NCI-H526 (cell line): ENCODE measurements at regions not wholly inside any gene's neighbourhood (a gene's known extent, or its start where the extent isn't known, plus 50 kb on each side); places are given as distances from the start of the nearest gene placed in this dataset.

Experiments used
- DNase-seq, 2 experiments: peaks; one replicate each; lab custom pipeline; 2025; lab: John Stamatoyannopoulos, UW

DNA sequence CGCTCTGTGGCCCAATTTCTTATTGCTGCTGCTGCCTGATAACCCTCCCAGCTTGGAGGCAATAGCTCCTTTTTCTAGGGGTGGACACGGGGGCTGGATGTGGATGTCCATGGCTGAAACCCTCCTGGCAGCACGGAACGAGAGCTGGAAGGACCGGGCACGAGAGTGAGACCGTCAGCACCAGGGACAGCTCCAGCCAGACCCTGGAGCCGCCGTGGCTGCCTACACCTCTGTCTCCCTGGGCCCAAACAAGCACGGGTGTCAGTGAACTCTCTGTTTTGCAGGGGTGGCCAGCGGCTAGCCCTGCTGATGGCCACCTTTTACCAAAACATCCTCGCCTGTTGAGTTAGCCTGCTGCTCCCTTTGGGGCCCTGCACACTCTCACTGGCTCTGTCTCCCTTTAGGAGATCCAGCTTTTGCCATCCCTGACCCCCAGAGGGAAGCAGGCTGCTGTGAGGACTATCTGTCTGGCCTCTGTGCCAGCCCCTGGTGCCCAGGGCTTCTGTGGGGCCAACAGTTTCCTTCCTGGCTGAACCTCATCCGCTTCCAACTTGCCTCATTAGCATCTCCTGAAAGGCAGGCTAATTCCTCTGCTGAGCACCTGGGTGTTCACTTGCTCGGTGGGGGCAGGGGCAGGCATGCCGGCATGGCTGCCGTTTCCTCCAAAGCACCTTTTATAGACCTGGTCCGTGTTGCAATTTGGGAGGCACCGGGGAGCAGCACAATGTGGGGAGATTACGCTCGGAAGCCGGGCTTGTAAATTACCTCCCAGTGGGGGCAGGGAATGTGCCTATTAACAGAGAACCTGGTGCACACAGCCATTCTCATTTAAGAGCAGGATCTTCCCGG, 118.1 kb downstream of the ENGASE start:
- DNase-seq: peak in 1 of 2 experiments; percentile 28

DNA sequence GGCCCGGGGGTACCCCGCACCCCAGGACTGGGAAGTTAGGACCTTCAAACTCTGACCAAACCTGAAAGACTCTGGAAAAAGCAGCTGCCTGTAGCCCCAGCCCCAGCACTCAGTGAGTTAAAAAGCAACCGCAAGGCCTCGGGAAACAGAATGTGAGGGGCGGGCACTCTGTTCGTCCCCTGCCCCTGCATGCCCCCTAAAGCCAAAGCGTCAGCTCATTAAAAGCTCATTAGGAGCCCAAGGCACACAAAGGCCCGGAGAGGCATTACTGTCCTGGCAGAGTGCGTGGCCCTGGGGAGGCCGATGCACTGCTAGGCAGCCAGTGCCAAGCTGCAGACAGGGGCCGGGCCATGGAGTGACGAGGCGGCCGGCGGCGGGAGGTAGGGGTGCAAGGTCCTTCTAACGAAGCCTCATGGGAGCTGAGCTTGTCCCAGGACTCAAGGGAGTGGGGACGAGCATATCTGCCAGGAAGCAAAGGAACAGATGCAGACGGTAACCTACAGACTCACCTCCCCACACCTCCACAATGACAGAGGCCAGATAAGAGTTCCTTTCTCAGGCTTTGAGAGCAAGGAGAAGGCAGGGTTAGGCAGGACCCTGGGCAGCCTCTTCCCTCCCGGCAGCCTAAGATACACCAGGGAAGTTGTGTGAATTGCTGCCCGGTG, 116.8 kb downstream of the ENGASE start:
- no peak for DNase-seq

DNA sequence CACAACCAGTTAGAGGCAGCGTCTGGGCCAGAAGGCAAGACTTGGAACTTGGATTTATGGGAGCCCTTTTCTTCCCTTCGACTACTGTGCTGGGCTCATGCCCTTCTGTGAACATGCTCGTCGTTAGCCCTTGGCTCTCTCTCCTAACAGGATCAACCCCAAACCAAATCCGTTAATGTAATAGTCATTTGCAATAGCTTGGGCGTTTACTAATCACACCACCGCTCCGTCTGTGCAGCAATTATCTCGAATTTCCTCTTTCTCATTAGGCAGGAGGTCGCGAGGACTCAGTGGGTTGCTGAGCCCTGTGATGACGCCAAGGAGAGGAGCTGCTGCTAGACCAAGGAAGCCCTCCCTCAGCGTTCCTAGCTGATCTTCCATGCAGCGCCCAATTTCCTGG, 114.7 kb downstream of the ENGASE start:
- DNase-seq: no peak

DNA sequence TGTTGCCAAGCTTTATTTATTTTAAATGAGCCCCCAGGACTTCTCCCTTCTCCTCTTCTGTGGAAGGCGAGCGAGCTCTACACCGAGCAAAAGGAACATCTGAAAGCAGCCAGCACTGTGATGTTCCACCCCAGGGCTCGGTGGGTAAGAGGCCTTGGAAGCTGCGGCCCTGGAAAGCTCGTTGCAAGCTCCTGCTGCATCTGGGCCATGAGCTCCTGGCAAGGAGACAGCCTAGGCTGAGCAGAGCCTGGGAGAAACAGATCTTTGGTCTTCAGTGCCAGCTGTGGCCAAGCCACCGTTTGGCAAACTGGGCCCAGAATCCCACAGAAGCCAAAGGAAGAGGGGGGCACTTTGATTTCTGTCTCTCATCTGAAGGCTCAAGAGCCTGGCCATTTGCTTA, 114.1 kb downstream of the ENGASE start:
- DNase-seq: no peak

DNA sequence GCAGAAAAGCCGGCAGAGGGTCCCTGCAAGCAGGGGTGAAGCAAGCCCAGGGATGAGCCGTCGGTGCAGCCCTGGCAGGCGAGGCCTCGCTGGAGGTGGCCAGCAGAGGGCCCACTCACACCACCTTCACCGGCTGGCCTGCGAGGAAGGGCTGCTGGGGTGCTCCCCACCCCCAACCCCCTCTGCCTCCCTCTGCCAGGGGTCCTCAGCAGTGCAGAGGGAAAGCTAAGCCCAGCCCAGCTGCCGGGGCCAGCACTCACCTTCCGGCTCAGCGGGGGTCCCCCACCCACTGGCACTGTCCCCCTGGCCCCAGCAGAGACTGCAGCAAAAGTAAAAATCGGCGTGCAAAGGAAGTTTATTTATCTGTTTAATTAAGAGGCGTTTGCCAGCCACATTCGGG, 113.4 kb downstream of the ENGASE start:
- DNase-seq: peak in 1 of 2 experiments; percentile 59

DNA sequence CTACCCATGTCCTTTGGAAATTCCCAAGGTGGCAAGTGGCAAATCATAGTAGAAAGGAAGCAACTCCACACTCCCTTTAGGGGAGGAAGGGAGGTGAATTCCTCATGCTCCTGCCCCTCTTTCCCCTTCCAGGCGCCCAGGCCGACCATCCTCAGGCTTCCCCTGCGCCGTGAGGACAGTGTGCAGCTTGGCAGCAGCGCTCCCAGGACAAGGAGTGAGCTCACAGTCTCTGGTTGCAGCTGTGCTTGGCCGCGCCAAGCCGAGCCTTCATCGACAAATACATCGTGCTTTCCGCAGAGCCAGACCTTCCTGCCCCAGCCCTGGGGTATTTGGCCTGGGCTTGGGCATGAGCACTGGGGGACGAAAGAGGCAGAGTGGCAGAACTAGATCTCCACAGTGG, 112.6 kb downstream of the ENGASE start:
- DNase-seq: no peak

DNA sequence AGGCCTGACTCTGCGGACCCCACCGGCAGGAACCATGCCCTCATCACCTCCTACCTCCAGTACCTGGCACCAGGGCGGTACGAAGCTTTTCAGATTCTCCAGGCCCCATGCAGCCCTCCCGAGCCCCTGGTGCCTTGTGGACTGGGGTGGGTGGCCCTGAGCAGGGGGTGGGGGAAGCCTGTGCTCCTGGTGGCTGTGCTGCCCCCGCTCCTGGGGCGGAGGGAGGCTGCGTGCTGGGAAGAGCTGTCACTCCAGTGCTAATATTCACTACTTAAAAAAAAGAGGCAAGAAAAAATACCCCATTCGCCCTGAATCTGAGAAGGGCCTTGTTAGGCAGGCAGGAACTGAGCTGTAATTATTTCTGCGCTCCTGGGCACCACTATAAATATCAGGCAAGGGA, 111.8 kb downstream of the ENGASE start:
- no peak for DNase-seq

DNA sequence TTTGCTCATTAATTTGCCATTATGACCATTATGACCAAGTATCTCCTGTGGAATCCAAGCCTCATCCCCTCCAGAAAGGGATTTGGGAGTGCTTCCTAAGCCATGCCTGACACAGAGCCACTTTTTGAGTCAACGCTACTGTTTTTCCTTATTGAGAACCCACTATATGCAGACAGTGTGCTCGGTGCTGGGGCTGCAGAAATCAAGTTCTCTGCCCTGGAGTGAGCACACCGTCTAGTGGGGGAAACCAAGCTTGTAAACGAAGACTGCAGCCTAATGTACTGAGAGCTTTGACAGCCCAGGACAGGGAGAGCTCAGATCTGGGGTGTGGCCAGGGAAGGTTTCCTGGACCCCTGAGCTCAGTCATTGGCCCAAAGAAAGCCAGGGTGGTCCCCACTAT, 111.0 kb downstream of the ENGASE start:
- DNase-seq: no peak

DNA sequence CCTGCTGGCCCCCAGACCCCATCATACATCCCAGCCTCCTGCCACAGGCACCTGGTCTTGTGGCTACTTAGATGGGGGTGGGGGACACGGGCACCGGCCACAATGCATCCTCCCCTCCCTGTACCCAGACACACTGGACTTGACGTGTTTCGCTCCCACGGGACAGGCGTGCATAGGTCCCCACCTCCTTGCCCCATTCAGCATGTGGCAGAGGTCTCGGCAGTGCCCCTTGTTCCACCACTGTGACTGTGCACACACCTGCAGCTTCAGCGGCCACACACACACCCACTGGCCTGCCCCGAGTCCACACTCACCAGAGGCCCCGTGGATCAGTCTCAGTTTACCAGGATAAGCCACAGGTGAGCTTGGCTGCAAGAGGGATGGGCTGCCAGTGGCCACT, 109.6 kb downstream of the ENGASE start:
- DNase-seq: no peak

DNA sequence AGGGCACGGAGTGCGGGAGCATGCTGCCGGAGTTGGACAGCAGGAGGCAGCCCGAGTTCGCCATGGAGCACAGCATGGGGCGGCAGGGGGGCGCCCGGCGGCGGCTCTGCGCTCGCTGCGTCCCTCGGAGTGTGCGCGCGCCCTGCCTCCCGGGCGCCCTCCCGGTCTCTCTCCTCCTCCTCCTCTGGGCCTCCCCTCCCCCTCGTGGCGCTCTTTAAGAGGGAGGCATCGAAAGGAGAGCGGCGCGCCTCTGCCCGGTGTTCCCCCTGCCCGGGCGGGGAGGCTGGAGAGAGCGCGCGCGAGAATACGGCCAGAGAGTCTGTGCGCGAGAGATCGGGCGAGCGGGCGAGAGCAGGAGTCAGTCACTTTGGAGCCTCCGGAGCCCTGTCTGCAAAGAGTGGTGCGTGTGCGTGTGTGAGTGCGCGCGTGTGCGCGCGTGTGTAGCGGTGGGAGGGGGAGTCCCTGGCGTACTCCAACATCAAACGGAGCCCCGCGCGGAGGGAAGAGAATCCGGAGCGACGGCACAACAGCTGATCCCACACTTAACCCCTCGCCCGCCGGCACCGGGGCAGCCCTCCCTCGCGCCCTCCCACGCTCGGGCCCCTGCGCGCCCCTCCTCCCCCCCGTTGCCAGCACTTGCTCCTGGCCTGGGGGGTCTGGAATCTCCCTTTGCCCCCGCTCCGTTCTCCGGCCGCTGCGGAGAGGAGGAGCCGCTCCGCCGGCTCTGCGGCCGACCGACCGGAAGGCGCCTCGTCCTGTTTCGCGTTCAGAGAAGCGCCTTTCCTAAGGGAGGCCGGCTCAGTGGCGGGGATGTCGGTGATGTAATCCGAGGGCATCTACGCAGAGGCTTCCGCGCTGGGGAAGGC, 108.9 kb downstream of the ENGASE start:
- peak in 1 of 2 experiments; percentile 50 for DNase-seq

DNA sequence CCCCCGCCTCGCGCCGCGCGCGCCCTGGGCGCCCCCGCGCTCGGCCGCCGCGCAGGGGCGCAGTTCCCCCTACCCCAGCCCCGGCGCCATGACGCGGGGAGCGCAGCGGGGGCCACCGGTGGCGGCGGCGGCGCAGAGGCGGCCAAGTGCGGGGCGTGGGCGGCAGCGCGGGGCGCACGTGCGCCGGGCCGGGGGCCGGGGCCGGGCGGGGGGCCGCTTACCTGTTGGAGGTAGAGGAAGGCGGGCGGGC, 108.3 kb downstream of the ENGASE start:
- no peak for DNase-seq

DNA sequence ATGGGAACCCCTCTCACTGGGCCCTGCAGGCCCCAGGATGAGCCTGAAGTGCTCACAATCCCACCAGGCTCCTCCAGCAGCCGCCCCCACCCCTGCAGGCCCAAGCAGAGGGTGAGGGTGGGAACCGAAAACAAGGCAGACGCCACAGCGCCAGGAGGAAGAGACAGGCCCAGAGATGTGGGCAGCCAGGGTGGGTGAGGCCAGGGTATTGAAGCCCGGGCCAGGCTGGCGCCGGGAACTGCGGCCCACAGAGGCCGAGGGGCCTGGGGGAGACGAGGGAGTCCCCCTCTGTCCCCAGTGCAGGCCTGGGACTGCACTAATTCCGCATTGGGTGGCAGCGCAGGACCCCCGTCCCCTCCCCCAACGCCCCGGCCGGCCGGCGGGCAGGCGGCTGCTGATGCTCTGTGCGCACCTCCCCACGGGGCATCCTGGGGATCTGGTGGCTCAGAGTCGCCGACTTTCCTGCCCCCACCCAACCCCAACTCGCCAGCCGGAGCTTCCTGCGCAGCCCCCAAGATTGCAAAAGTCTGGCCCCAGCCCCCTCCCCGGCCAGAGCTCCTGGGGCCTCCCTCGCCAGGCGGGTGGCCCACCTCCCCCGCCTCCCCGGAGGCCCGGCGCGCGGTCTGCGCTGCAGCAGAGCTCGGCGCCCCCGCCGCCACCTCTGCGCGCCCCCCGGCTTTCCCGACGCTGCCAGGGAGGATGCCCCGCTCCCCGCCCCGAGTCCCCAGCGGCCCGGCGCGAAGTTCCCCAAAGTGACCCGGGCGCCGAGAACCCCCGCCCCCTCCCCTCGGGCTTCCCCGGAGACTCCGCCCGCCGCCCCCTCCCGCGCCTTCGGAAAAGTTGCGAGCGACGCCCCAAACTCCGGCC, 107.8 kb downstream of the ENGASE start:
- no peak for DNase-seq

DNA sequence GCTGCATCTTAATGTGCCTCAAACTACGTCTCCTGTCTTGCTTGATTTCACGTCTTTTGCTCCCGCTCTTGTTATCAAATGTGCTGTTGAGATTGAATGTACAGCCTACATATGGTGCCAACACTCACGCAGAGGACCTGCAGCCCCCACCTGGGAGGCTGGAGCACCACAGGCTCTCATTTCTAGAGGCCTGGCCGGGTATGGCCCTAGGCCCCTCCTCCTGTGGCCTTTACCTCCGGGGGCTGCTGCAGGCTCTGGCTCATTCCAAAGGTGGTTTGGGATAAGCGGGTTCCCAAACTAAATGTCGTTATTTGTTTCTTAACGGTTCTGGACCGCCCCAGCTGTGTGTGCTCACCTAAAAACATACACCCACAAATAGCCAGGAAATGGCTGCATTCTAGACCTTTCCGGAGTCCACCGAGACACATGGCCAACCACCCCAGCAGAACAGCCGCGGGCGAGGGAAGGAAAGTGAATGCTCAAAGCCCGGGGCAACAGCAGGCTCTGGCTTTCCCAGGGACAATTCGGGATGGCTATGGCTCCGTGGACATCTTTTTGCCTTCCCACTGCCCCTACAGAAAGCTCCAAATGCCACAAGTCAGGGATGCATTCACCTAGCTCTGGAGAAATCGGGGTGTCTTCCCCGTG, 105.9 kb downstream of the ENGASE start:
- DNase-seq: no peak

DNA sequence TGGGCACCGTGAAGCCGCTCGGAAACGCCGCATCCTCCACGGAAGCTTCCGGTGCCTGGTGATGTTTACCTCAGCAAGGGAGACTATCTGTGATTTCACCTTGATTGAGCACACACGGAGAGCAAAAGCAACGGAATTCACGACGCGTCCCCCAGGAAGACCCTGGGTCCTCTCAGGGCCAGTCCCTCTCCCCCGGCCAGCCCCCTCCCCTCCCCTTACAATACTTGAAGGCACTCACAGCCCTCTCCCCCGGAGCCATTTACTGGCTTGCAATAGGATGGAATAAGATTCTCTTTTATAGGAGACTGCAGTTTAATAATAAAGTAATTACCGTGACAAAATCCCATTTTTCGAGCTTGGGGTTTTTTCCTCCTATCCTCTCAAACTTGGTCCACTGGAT, 104.7 kb downstream of the ENGASE start:
- DNase-seq: no peak

DNA sequence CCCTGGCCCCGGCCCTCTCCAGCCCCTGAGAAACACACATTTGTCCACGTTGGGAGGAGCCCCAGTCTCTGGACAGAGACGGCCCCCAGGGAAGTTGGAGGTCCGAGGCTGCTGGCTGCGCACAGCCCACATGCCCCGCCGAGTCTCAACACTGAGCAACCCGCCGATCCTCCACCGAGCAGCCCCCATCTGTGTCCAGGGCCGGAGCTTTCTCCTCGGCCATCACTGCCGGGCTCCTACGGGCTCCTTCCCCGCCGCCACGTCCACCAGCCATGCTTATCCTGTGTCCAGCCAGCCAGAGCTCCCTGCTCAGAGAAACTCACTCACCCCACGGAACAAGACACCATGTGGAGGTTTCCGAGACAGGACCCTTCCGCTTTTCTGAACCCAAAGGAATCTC, 103.3 kb downstream of the ENGASE start:
- no peak for DNase-seq

DNA sequence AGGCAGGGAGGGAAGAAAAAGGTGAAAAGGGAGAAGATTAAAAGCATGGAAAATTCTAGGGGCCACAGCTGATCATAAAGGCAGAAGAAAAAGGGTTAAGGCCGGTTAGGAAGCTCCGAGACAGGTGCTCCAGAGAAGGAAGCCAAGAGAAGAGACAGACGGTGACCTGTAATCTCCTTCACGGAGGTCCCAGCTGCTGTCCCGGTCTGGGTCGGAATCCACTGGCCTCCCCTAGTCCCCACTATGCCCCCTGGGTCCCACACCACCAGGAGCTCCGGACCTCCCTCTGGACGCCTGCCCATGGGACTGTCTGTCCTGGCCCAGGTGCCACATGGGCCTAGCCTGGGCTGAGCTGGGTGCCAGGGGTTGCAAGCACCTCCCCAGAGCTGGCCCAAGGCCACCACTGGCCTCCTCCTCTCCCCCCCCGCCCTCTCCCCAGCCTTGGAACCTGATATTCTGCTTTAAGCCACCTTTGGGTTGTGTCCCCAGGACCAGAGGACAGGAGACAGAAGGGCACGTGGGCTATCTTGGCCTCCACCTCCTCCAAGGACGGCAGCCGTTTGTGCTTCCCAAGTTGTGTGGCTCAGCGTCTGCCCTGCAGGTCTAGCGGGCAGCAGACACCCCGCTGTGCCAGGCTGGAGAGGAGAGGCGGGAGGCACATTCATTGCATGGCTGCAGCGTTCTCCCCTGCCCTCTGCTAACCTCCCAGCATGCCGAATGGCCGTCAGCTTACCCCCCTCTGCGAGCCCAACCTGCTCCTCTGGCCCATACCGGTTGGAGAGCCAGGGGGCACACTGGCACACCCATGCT, 102.4 kb downstream of the ENGASE start:
- no peak for DNase-seq

DNA sequence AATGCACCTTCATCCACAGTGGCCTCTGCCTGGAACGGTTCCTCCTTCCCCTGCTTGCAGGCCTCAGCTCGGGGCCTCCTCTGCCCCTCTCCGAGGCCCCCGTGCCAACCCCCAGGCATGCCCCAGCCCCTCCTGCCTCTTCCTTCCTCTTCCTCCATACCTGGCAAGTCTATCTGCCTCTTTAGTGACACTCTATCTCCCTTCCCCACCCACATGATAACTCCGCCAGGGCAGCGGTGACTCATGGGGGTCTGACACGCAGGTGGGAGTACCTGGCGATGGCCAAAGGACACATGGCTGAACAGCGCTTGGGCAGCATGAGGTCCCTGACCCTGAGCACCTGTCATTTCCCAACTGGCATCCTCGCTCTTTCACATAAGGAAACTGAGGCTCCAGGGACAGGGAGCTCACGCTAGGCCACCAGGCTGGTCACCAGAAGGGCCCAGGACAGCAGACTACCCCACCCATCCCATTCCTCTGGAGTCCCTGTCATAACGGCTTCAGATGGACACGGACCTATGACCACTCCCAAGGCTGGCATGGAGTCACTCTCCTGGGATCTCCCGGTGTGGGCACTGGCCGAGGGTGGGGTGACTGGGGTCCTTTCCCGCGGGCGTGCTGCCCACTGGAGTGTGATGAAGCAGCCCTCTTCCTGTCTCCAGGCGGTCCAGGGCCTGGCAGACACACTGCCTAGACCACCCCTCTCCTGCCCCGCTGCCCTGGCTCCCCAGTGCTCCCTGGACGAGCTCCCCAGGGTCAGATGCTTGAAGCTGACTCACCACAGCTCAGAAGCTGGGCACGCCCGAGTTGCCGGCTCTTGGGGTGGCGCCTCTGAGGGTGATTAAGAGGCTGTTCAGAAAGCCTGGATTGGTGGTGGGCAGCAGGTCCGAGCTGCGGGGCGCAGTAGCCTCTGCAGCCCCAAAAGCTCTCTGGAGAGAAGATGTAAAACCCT, 100.6 kb downstream of the ENGASE start:
- DNase-seq: no peak

DNA sequence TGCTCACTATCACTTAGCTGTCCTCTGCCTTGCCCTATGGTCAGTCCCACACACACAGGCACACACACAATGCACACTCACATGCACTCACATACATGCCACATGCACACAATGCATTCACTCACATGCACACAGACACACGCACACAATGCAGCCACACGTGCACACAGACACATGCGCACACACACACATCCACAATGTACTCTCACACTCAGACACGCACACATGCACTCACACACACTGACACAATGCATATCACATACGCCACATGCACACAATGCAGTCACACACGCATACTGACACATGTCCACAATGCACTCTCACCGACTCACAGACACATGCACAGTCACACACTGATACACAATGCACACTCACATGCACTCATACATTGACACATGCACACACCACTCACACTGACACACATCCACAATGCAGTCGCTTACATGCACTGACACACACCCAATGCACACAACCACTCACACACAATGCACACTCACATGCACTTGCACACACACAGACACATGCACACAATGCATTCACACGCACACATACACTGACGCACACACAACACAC, 99.7 kb downstream of the ENGASE start:
- no peak for DNase-seq

DNA sequence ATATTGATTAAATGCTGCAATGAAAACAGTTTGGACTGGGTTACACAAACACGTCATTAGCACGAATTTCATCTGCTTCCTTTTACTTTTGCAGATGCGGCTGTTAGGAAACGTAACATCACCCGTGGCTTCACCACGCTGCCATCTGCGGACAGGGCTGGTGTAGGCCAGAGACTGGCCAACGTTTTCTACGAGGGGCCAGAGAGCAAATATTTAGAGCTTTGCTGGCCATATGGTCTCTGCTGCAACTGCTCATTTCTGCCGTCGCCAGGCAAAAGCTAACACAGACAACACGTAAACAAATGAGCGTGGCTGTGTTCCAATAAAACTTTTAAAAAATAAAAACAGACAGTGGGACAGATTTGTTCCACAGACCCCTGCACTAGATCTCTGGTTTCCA, 96.6 kb downstream of the ENGASE start:
- DNase-seq: no peak
